Prostate gland (tissue), 2 donors: ENCODE measurements at regions not wholly inside any gene's neighbourhood (a gene's known extent, or its start where the extent isn't known, plus 50 kb on each side); places are given as distances from the start of the nearest gene placed in this dataset.

Source experiments
- CTCF ChIP-seq, 4 experiments: fragments of 200-600 bp in 2 of 4; fragments of 450-650 bp in 2 of 4; sonication (generic) in 2 of 4; IDR thresholded peaks; 1 replicate in 3 of 4; 2 replicates in 1 of 4; pipeline ENCODE4 v1.5.1; 2016 to 2019; ENCODE audit warnings: antibody characterized with exemption in 4 of 4, mild to moderate bottlenecking in 2 of 4, moderate library complexity in 2 of 4
- POLR2A ChIP-seq: fragments of 450-650 bp; IDR thresholded peaks from one replicate; pipeline ENCODE4 v1.6.1; 2016; ENCODE audit warnings: antibody characterized with exemption, mild to moderate bottlenecking
- POLR2AphosphoS5 ChIP-seq: sonication (generic); formaldehyde crosslinking; IDR thresholded peaks from one replicate; pipeline ENCODE4 v1.6.1; 2017; ENCODE audit warnings: antibody characterized with exemption

- TF ChIP-seq CTCF (IDR thresholded peaks at IDR 0.05) (no peak), POLR2AphosphoS5 (no peak), POLR2A (no peak)
Measured at GRCh38 chr1:73537400-73537799, 660.6 kb downstream of the LRRIQ3 start.
